IMR-90 (cell line): ENCODE measurements at regions not wholly inside any gene's neighbourhood (a gene's known extent, or its start where the extent isn't known, plus 50 kb on each side); places are given as distances from the start of the nearest gene placed in this dataset.

Experiments
- CHD1 ChIP-seq: IDR thresholded peaks from 2 replicates; pipeline ENCODE4 v1.6.1; 2012; ENCODE audit warnings: low read depth, low read length, improper control_type of control experiment
- CTCF ChIP-seq: conservative IDR thresholded peaks from 2 replicates; pipeline ENCODE4 v1.5.1; 2012; ENCODE audit warnings: mild to moderate bottlenecking, low read depth, low read length, improper control_type of control experiment
- FOS ChIP-seq: fragments of 150-350 bp; IDR thresholded peaks from 2 replicates; pipeline ENCODE4 v1.6.1; 2016; ENCODE audit warnings: low read depth, low read length
- MXI1 ChIP-seq: IDR thresholded peaks from 2 replicates; pipeline ENCODE4 v1.6.1; 2012; ENCODE audit warnings: low read depth, mild to moderate bottlenecking, low read length, moderate library complexity, borderline replicate concordance
- POLR2A ChIP-seq: IDR thresholded peaks from 2 replicates; pipeline ENCODE4 v1.6.1; 2012; ENCODE audit warnings: mild to moderate bottlenecking, low read depth, low read length
- RAD21 ChIP-seq: IDR thresholded peaks from 2 replicates; pipeline ENCODE4 v1.6.1; 2012; ENCODE audit warnings: low read length, improper control_type of control experiment
- RCOR1 ChIP-seq: IDR thresholded peaks from 2 replicates; pipeline ENCODE4 v1.6.1; 2012; ENCODE audit warnings: mild to moderate bottlenecking, low read length, improper control_type of control experiment; ENCODE audit not compliant: insufficient replicate concordance
- RFX5 ChIP-seq: IDR thresholded peaks from 2 replicates; pipeline ENCODE4 v1.8.0; 2012; ENCODE audit warnings: low read depth, mild to moderate bottlenecking, low read length, moderate library complexity
- SMC3 ChIP-seq: fragments of 150-350 bp; IDR thresholded peaks from 2 replicates; pipeline ENCODE4 v1.6.1; 2016; ENCODE audit warnings: low read depth, mild to moderate bottlenecking, antibody characterized with exemption, low read length, moderate library complexity
- USF2 ChIP-seq: fragments of 150-350 bp; IDR thresholded peaks from 2 replicates; pipeline ENCODE4 v1.6.1; 2017; ENCODE audit warnings: mild to moderate bottlenecking, antibody characterized with exemption, low read length, low read depth

- TF ChIP-seq CTCF (no peak), RAD21 (no peak), POLR2A (no peak), SMC3 (no peak), USF2 (no peak), MXI1 (no peak), FOS (no peak), CHD1 (no peak), RFX5 (no peak), RCOR1 (no peak)
These were observed 66.7 kb upstream of the STXBP6 start for GRCh38 chr14:25116607-25117006.
